Lower leg skin (tissue), 3 donors: ENCODE measurements at regions not wholly inside any gene's neighbourhood (a gene's known extent, or its start where the extent isn't known, plus 50 kb on each side); places are given as distances from the start of the nearest gene placed in this dataset.

Experiments
- CTCF ChIP-seq, 3 donors: fragments of 450-650 bp; IDR thresholded peaks; one replicate each; pipeline ENCODE4 v1.5.1; 2016; ENCODE audit warnings: antibody characterized with exemption in 3 of 3, mild to moderate bottlenecking in 3 of 3, moderate library complexity in 2 of 3
- POLR2A ChIP-seq, 2 donors: fragments of 450-650 bp; IDR thresholded peaks; one replicate each; pipeline ENCODE4 v1.6.1; 2016 to 2017; ENCODE audit warnings: antibody characterized with exemption in 2 of 2, mild to moderate bottlenecking in 1 of 2, moderate library complexity in 1 of 2

- TF ChIP-seq CTCF (IDR thresholded peaks at IDR 0.05) (no peak), POLR2A (IDR thresholded peaks at IDR 0.05) (no peak)
Observed at GRCh38 chr12:25412735-25413134, 140.3 kb downstream of the LMNTD1 start.
